K562 (cell line): ENCODE measurements at regions not wholly inside any gene's neighbourhood (a gene's known extent, or its start where the extent isn't known, plus 50 kb on each side); places are given as distances from the start of the nearest gene placed in this dataset.

ENCODE experiments used
- ATAC-seq: fragments of 200-7000 bp; cut with Tn5 transposase; 3 replicates; pipeline ENCODE4 v1.9.1; 2020; ENCODE audit warnings: moderate library complexity
- BruUV-seq: library from RNA; stranded (reverse); fragments of 400-500 nt; replicated peaks from 2 replicates; lab custom pipeline; 2021; lab: Mats Ljungman, UMichigan
- CTCF ChIA-PET: fragments of 300-600 bp; formaldehyde crosslinking; extraction: SDS; loops from one replicate; lab custom pipeline; 2021; ENCODE audit warnings: low intra/inter-chr PET ratio; lab: Yijun Ruan, JAX
- POLR2A ChIA-PET: fragments of 300-600, 350-650 bp; sonication (Branson Sonifier 250); formaldehyde crosslinking; extraction: SDS; loops from one replicate; lab custom pipeline; 2021; ENCODE audit warnings: antibody characterized with exemption, inconsistent platforms; lab: Yijun Ruan, JAX
- DNase-seq, 4 experiments: peaks; one replicate each; pipeline versions ENCODE4 v3.0.0 to v3.0.0-alpha.2; 2011 to 2018; ENCODE audit warnings: low spot score in 3 of 4, mixed read lengths in 3 of 4; ENCODE audit errors: extremely low read depth in 1 of 4
- FAIRE-seq: peaks from 2 replicates; lab custom pipeline; 2011; peaks lifted over from hg19 to GRCh38; lab: Jason Lieb, UNC
- H2AFZ ChIP-seq: 2 replicates; pipeline ENCODE4 v1.6.0; 2011; ENCODE audit warnings: low read depth, low read length, control low read depth, inconsistent platforms
- H3K27ac ChIP-seq: fragments of 200-600 bp; 3 replicates; pipeline ENCODE4 v1.8.0; 2011; ENCODE audit warnings: low read depth, mild to moderate bottlenecking, control low read depth, inconsistent platforms, low read length, moderate library complexity, mixed read lengths; ENCODE audit errors: extremely low read depth
- H3K27me3 ChIP-seq, 2 experiments: fragments of 300-600 bp in 1 of 2; 2 replicates in 1 of 2; 3 replicates in 1 of 2; pipeline versions ENCODE4 v1.6.0 to v1.8.0; 2011; ENCODE audit warnings: inconsistent platforms in 2 of 2, low read length in 2 of 2, mild to moderate bottlenecking in 1 of 2, mixed read lengths in 1 of 2, moderate library complexity in 1 of 2; ENCODE audit not compliant: control insufficient read depth in 2 of 2, insufficient read depth in 2 of 2
- H3K36me3 ChIP-seq: fragments of 300-600 bp; 3 replicates; pipeline ENCODE4 v1.8.0; 2011; ENCODE audit warnings: mild to moderate bottlenecking, low read length, inconsistent platforms; ENCODE audit not compliant: control insufficient read depth, insufficient read depth
- H3K4me1 ChIP-seq, 2 experiments: fragments of 200-600 bp in 1 of 2; replicated peaks in 1 of 2; 2 replicates in 1 of 2; 3 replicates in 1 of 2; pipeline versions ENCODE4 v1.5.1 to v1.8.0; 2011; ENCODE audit warnings: inconsistent platforms in 2 of 2, low read length in 2 of 2, mild to moderate bottlenecking in 1 of 2, mixed read lengths in 1 of 2, moderate library complexity in 1 of 2; ENCODE audit not compliant: control insufficient read depth in 2 of 2, insufficient read depth in 2 of 2
- H3K4me2 ChIP-seq: 2 replicates; pipeline ENCODE4 v1.6.1; 2011; ENCODE audit warnings: low read length, control low read depth, inconsistent platforms, mixed read lengths; ENCODE audit not compliant: insufficient read depth
- H3K4me3 ChIP-seq: fragments of 200-600 bp; sonication (generic), shearing (Covaris generic); 2 replicates; pipeline ENCODE4 v1.5.1; 2016; ENCODE audit warnings: control low read depth, inconsistent platforms
- H3K79me2 ChIP-seq: fragments of 200-600 bp; 3 replicates; pipeline ENCODE4 v1.8.0; 2011; ENCODE audit warnings: low read length, inconsistent platforms; ENCODE audit not compliant: control insufficient read depth, insufficient read depth
- H3K9ac ChIP-seq, 2 experiments: 2 replicates each; pipeline versions ENCODE4 v1.6.0 to v1.6.1; 2011; ENCODE audit warnings: low read depth in 2 of 2, low read length in 2 of 2, control low read depth in 1 of 2, inconsistent platforms in 1 of 2, mild to moderate bottlenecking in 1 of 2, mixed read lengths in 1 of 2; ENCODE audit not compliant: insufficient read depth in 1 of 2
- H3K9me1 ChIP-seq: one replicate; pipeline ENCODE4 v1.6.0; 2011; ENCODE audit warnings: inconsistent platforms, mild to moderate bottlenecking, low read length, moderate library complexity; ENCODE audit not compliant: control insufficient read depth, insufficient read depth
- H3K9me3 ChIP-seq: replicated peaks from 2 replicates; pipeline ENCODE4 v1.5.1; 2011; ENCODE audit warnings: low read depth, low read length, inconsistent platforms; ENCODE audit not compliant: control insufficient read depth, insufficient read depth
- H4K20me1 ChIP-seq: replicated peaks from 2 replicates; pipeline ENCODE4 v1.6.1; 2011; ENCODE audit warnings: low read length, inconsistent platforms, mixed read lengths; ENCODE audit not compliant: control insufficient read depth, insufficient read depth
- EWSR1 ChIP-seq: fragments of 450-650 bp; IDR thresholded peaks from 2 replicates; pipeline ENCODE4 v1.6.1; 2018; ENCODE audit warnings: borderline replicate concordance, mild to moderate bottlenecking, low read depth, moderate library complexity; ENCODE audit not compliant: partially characterized antibody
- GATAD2A ChIP-seq: fragments of 450-650 bp; IDR thresholded peaks from 2 replicates; pipeline ENCODE4 v1.6.1; 2017
- LEF1 ChIP-seq: fragments of 450-650 bp; IDR thresholded peaks from 2 replicates; pipeline ENCODE4 v1.6.1; 2016; ENCODE audit warnings: mild to moderate bottlenecking
- RNF2 ChIP-seq: sonication (generic); IDR thresholded peaks from 2 replicates; pipeline ENCODE4 v1.6.1; 2016
- TCF7L2 ChIP-seq: fragments of 150-350 bp; IDR thresholded peaks from 2 replicates; pipeline ENCODE4 v1.6.1; 2016; ENCODE audit warnings: low read depth, mild to moderate bottlenecking, low read length, moderate library complexity
- U2AF1 ChIP-seq: fragments of 200-400 bp; formaldehyde crosslinking; optimal IDR thresholded peaks from 2 replicates; pipeline ENCODE3; 2017; ENCODE audit warnings: mild to moderate bottlenecking, low read depth, low read length, moderate library complexity
- WHSC1 ChIP-seq: IDR thresholded peaks from one replicate; pipeline ENCODE4 v1.6.1; 2012; ENCODE audit warnings: low read length, control low read depth, inconsistent platforms
- ZC3H4 ChIP-seq: sonication (generic); formaldehyde crosslinking; IDR thresholded peaks from 2 replicates; pipeline ENCODE4 v1.9.0; 2021; ENCODE audit warnings: missing genetic modification reagents, borderline replicate concordance
- WGBS: fragments of 100-300 bp; shearing (Covaris generic); methylation state at CpG from one replicate; pipeline ENCODE4 v1.1.6; 2016; ENCODE audit warnings: low coverage, mixed read lengths; ENCODE audit not compliant: insufficient coverage; ENCODE audit errors: missing lambda C conversion rate; 5-methylcytosine and 5-hydroxymethylcytosine counted together
- in situ Hi-C: fragments of 300-500 bp; cut with MboI; formaldehyde crosslinking; loops from 4 replicates; pipeline ENCODE4 v1.15.0; 2018; ENCODE audit warnings: inconsistent platforms, mixed read lengths
- intact Hi-C: fragments of 100-400 bp; cut with micrococcal nuclease; formaldehyde crosslinking; loops from 2 replicates; pipeline ENCODE4 v1.14.2; 2022
- TF ChIP-seq, protein P1 (sequence below): fragments of 450-650 bp; IDR thresholded peaks from 2 replicates; pipeline ENCODE4 v1.6.1; 2018; ENCODE audit not compliant: partially characterized antibody
- TF ChIP-seq, protein P2 (sequence below): fragments of 450-650 bp; conservative IDR thresholded peaks from 2 replicates; pipeline ENCODE4 v1.6.1; 2016; ENCODE audit warnings: missing genetic modification characterization, low read depth, mild to moderate bottlenecking, missing compliant biosample characterization, moderate library complexity
- TF ChIP-seq, protein P3 (sequence below): fragments of 250-450 bp; sonication (Bioruptor Pico); IDR thresholded peaks from 2 replicates; pipeline ENCODE4 v1.5.0; 2021; ENCODE audit warnings: mild to moderate bottlenecking, borderline replicate concordance
- TF ChIP-seq, protein P4 (sequence below), 2 experiments: fragments of 450-650 bp in 1 of 2; sonication (generic) in 1 of 2; formaldehyde crosslinking; conservative IDR thresholded peaks; 2 replicates each; pipeline versions ENCODE4 v1.4.0 to v1.8.1; 2020 to 2022; ENCODE audit warnings: mild to moderate bottlenecking in 1 of 2, missing genetic modification reagents in 1 of 2

DNA sequence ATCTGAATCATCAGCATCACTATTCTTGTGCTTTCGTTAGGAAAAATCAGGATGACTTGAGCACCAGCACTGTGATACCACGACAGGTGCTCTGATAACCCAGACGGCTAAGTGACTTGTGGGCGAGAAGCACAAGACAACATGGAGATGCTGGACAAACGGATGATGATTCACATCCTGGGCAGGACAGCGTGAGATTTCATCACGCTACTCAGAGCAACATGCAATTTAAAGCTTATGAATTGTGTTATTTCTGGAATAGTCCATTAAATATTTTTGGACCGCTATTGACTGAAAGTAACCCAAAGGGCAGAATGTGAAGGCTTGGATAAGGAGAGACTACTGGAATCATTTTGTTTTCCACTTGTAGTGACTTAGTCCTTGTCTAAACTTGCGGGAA lies 114.8 kb upstream of the DAPK1 start (continued):
- TF ChIP-seq, protein P1, sequence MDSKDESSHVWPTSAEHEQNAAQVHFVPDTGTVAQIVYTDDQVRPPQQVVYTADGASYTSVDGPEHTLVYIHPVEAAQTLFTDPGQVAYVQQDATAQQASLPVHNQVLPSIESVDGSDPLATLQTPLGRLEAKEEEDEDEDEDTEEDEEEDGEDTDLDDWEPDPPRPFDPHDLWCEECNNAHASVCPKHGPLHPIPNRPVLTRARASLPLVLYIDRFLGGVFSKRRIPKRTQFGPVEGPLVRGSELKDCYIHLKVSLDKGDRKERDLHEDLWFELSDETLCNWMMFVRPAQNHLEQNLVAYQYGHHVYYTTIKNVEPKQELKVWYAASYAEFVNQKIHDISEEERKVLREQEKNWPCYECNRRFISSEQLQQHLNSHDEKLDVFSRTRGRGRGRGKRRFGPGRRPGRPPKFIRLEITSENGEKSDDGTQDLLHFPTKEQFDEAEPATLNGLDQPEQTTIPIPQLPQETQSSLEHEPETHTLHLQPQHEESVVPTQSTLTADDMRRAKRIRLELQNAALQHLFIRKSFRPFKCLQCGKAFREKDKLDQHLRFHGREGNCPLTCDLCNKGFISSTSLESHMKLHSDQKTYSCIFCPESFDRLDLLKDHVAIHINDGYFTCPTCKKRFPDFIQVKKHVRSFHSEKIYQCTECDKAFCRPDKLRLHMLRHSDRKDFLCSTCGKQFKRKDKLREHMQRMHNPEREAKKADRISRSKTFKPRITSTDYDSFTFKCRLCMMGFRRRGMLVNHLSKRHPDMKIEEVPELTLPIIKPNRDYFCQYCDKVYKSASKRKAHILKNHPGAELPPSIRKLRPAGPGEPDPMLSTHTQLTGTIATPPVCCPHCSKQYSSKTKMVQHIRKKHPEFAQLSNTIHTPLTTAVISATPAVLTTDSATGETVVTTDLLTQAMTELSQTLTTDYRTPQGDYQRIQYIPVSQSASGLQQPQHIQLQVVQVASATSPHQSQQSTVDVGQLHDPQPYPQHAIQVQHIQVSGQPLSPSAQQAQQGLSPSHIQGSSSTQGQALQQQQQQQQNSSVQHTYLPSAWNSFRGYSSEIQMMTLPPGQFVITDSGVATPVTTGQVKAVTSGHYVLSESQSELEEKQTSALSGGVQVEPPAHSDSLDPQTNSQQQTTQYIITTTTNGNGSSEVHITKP, result peak; percentile 57
- TF ChIP-seq GATAD2A (no peak), TCF7L2 (no peak), RNF2 (no peak), ZC3H4 (CRISPR knock-in tag) (no peak)

DNA sequence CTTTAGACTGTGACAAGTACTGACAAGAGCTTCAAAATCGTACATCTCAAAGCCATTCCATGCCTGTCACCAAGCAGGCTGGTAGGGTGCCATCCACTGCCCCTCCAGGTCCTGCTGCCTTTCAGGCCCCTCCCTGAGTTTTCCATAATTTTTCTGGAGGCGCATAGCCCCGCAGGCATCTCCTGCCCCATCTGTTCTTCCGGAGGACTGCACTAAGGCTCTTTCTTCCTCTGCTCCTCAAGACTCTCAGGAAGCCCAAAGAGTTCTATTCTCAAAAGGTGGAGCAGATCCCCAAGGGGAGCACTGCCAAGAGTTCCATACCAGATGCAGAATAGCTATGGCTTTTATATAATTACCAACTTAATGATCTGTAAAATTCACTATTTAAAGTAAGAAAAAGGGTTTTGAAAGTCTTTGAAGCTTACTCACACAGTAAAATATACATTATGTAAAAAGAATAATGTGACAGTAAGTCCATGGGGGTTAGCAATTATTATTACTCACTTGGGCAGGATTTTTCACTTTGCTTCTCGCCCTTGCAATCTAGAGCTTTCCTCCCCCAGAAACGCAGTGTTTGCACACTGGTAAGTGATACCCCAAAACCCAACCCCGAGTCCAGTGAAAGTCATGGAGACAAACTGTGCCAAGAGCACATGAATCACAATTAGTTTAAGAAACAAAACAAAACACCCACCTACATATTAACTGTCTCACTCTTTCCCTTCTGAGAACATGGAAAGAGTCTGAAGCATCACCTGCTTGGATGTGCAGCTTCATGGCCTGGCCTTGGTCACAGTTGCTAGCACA lies 114.1 kb upstream of the DAPK1 start:
- FAIRE-seq, result no peak
- no peak overlapping the region; the same call in 1 of the 2 replicates for H3K4me2 ChIP-seq
- H3K27ac ChIP-seq, result no peak overlapping the region
- intact Hi-C loops (no loop called here), in situ Hi-C loops (no loop called here)
- H2AFZ ChIP-seq, result no peak overlapping the region
- no peaks in the 10 kb centered on the region for H3K9me3 ChIP-seq
- ChIA-PET POLR2A (interaction anchor here (0.9 to 2.5 kb wide), 2 partner anchors 10 to 15 kb away, joined by 3 to 9 read pairs; no protein-coding TSS in a partner anchor), CTCF (no interaction called here)
- H3K9me1 ChIP-seq, result no peaks in the 10 kb centered on the region
- H3K27me3 ChIP-seq, result peaks cover 0 to 6% of the 10 kb centered on the region in 2 experiments; a peak in 2 of 5 replicates
- H3K36me3 ChIP-seq, result no peaks in the 10 kb centered on the region
- H4K20me1 ChIP-seq, result no peaks in the 10 kb centered on the region
- no peak for DNase-seq
- H3K79me2 ChIP-seq, result no peaks in the 10 kb centered on the region
- 36% methylated on average over 7 of the region's 7 CpGs for WGBS
- no TSS peak for BruUV-seq
- no peak for ATAC-seq
- no peak overlapping the region for H3K4me3 ChIP-seq
- H3K4me1 ChIP-seq, result peaks cover 0 to 2% of the 10 kb centered on the region in 2 experiments; a peak in 2 of 5 replicates
- H3K9ac ChIP-seq, result no peak overlapping the region
- TF ChIP-seq EWSR1, result no peak
- TF ChIP-seq, protein P2, sequence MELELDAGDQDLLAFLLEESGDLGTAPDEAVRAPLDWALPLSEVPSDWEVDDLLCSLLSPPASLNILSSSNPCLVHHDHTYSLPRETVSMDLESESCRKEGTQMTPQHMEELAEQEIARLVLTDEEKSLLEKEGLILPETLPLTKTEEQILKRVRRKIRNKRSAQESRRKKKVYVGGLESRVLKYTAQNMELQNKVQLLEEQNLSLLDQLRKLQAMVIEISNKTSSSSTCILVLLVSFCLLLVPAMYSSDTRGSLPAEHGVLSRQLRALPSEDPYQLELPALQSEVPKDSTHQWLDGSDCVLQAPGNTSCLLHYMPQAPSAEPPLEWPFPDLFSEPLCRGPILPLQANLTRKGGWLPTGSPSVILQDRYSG (tag), result no peak
- TF ChIP-seq LEF1, result no peak
- TF ChIP-seq, protein P3, sequence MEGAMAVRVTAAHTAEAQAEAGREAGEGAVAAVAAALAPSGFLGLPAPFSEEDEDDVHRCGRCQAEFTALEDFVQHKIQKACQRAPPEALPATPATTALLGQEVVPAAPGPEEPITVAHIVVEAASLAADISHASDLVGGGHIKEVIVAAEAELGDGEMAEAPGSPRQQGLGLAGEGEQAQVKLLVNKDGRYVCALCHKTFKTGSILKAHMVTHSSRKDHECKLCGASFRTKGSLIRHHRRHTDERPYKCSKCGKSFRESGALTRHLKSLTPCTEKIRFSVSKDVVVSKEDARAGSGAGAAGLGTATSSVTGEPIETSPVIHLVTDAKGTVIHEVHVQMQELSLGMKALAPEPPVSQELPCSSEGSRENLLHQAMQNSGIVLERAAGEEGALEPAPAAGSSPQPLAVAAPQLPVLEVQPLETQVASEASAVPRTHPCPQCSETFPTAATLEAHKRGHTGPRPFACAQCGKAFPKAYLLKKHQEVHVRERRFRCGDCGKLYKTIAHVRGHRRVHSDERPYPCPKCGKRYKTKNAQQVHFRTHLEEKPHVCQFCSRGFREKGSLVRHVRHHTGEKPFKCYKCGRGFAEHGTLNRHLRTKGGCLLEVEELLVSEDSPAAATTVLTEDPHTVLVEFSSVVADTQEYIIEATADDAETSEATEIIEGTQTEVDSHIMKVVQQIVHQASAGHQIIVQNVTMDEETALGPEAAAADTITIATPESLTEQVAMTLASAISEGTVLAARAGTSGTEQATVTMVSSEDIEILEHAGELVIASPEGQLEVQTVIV (CRISPR knock-in tag), result no peak
- TF ChIP-seq U2AF1, result no peak
- no peak for TF ChIP-seq WHSC1
- TF ChIP-seq, protein P4, sequence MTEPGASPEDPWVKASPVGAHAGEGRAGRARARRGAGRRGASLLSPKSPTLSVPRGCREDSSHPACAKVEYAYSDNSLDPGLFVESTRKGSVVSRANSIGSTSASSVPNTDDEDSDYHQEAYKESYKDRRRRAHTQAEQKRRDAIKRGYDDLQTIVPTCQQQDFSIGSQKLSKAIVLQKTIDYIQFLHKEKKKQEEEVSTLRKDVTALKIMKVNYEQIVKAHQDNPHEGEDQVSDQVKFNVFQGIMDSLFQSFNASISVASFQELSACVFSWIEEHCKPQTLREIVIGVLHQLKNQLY (CRISPR knock-in tag; conservative IDR thresholded peaks at IDR 0.05), result no peak
